HEK293 (cell line): ENCODE measurements at regions not wholly inside any gene's neighbourhood (a gene's known extent, or its start where the extent isn't known, plus 50 kb on each side); places are given as distances from the start of the nearest gene placed in this dataset.

Experiments
- CTCF ChIA-PET: fragments of 350-600 bp; formaldehyde crosslinking; extraction: SDS; loops from one replicate; lab custom pipeline; 2021; ENCODE audit warnings: antibody characterized with exemption; lab: Yijun Ruan, JAX
- POLR2A ChIA-PET: fragments of 300-600 bp; formaldehyde crosslinking; extraction: SDS; loops from one replicate; lab custom pipeline; 2020; ENCODE audit warnings: antibody characterized with exemption, inconsistent platforms; lab: Yijun Ruan, JAX
- H3K27ac ChIP-seq: fragments of 200-500 bp; sonication (Bioruptor generic); 2 replicates; pipeline ENCODE4 v1.5.1; 2014; ENCODE audit warnings: low read depth, low read length, control low read depth, inconsistent platforms; ENCODE audit errors: extremely low read depth
- H3K36me3 ChIP-seq, 2 experiments: fragments of 200-500 bp in 1 of 2; sonication (Bioruptor generic) in 1 of 2; 1 replicate in 1 of 2; 2 replicates in 1 of 2; pipeline ENCODE4 v1.5.1; 2014 to 2017; ENCODE audit warnings: inconsistent platforms in 2 of 2, low read length in 2 of 2; ENCODE audit not compliant: control insufficient read depth in 2 of 2, insufficient read depth in 1 of 2
- H3K4me1 ChIP-seq: fragments of 200-500 bp; sonication (Bioruptor generic); 2 replicates; pipeline ENCODE4 v1.5.1; 2014; ENCODE audit warnings: mild to moderate bottlenecking, low read length, inconsistent platforms; ENCODE audit not compliant: control insufficient read depth, insufficient read depth
- H3K4me3 ChIP-seq: 2 replicates; pipeline ENCODE4 v1.5.1; 2011; ENCODE audit warnings: low read depth, mild to moderate bottlenecking, control low read depth, low read length, moderate library complexity
- H3K9me3 ChIP-seq: fragments of 200-500 bp; sonication (Bioruptor generic); 2 replicates; pipeline ENCODE4 v1.5.1; 2014; ENCODE audit warnings: low read depth, low read length, inconsistent platforms; ENCODE audit not compliant: control insufficient read depth, insufficient read depth
- GLI2 ChIP-seq: fragments of 450-650 bp; formaldehyde crosslinking; IDR thresholded peaks from 2 replicates; pipeline ENCODE4; 2017; ENCODE audit warnings: missing biosample characterization, missing genetic modification characterization, low read depth, borderline replicate concordance
- GLIS1 ChIP-seq: fragments of 450-650 bp; formaldehyde crosslinking; IDR thresholded peaks from 2 replicates; pipeline ENCODE4 v1.5.1; 2016; ENCODE audit warnings: missing biosample characterization, missing genetic modification characterization
- HOXA7 ChIP-seq: sonication (generic); formaldehyde crosslinking; IDR thresholded peaks from 2 replicates; pipeline ENCODE4 v1.8.1; 2022; ENCODE audit warnings: missing genetic modification reagents, borderline replicate concordance
- IKZF3 ChIP-seq: fragments of 450-650 bp; IDR thresholded peaks from 2 replicates; pipeline ENCODE4 v1.5.0; 2018; ENCODE audit warnings: missing biosample characterization, mild to moderate bottlenecking, missing genetic modification characterization, moderate library complexity
- KLF16 ChIP-seq: fragments of 450-650 bp; formaldehyde crosslinking; IDR thresholded peaks from 2 replicates; pipeline ENCODE4 v1.5.1; 2017; ENCODE audit warnings: missing biosample characterization, missing genetic modification characterization
- PRDM2 ChIP-seq: fragments of 450-650 bp; formaldehyde crosslinking; IDR thresholded peaks from 2 replicates; pipeline ENCODE4 v1.5.1; 2016; ENCODE audit warnings: missing biosample characterization, missing genetic modification characterization, borderline replicate concordance
- PRDM6 ChIP-seq: fragments of 450-650 bp; formaldehyde crosslinking; IDR thresholded peaks from 2 replicates; pipeline ENCODE4 v1.5.1; 2017; ENCODE audit warnings: missing biosample characterization, missing genetic modification characterization
- SCRT1 ChIP-seq: fragments of 450-650 bp; formaldehyde crosslinking; IDR thresholded peaks from 2 replicates; pipeline ENCODE4 v1.5.1; 2016; ENCODE audit warnings: missing biosample characterization, missing genetic modification characterization, borderline replicate concordance
- SCRT2 ChIP-seq: fragments of 450-650 bp; formaldehyde crosslinking; IDR thresholded peaks from 2 replicates; pipeline ENCODE4 v1.5.1; 2016; ENCODE audit warnings: missing biosample characterization, missing genetic modification characterization
- SETDB1 ChIP-seq: IDR thresholded peaks from one replicate; pipeline ENCODE4 v1.6.1; 2017; ENCODE audit warnings: mild to moderate bottlenecking, low read length, moderate library complexity, mixed read lengths; ENCODE audit not compliant: insufficient read length
- ZBTB44 ChIP-seq: fragments of 450-650 bp; IDR thresholded peaks from 2 replicates; pipeline ENCODE4 v1.5.1; 2018; ENCODE audit warnings: missing biosample characterization, mild to moderate bottlenecking, missing genetic modification characterization
- ZNF146 ChIP-seq: fragments of 450-650 bp; formaldehyde crosslinking; IDR thresholded peaks from 2 replicates; pipeline ENCODE4 v1.5.1; 2016; ENCODE audit warnings: missing biosample characterization, missing genetic modification characterization
- ZNF19 ChIP-seq: fragments of 450-650 bp; formaldehyde crosslinking; IDR thresholded peaks from 2 replicates; pipeline ENCODE4; 2016; ENCODE audit warnings: missing biosample characterization, missing genetic modification characterization, low read depth
- ZNF391 ChIP-seq: fragments of 450-650 bp; formaldehyde crosslinking; IDR thresholded peaks from 2 replicates; pipeline ENCODE4 v1.5.1; 2016; ENCODE audit warnings: low read depth, missing biosample characterization, missing genetic modification characterization, borderline replicate concordance
- ZNF558 ChIP-seq: fragments of 450-650 bp; formaldehyde crosslinking; IDR thresholded peaks from 2 replicates; pipeline ENCODE4 v1.5.1; 2016; ENCODE audit warnings: missing biosample characterization, missing genetic modification characterization
- ZNF585B ChIP-seq: fragments of 450-650 bp; formaldehyde crosslinking; IDR thresholded peaks from 2 replicates; pipeline ENCODE4 v1.5.1; 2016; ENCODE audit warnings: missing biosample characterization, missing genetic modification characterization
- ZNF664 ChIP-seq: fragments of 450-650 bp; formaldehyde crosslinking; IDR thresholded peaks from 2 replicates; pipeline ENCODE4 v1.5.1; 2016; ENCODE audit warnings: missing biosample characterization, missing genetic modification characterization
- ZNF677 ChIP-seq: fragments of 450-650 bp; IDR thresholded peaks from 2 replicates; pipeline ENCODE4 v1.5.0; 2018; ENCODE audit warnings: missing biosample characterization, mild to moderate bottlenecking, missing genetic modification characterization, moderate library complexity
- ZNF707 ChIP-seq: fragments of 450-650 bp; formaldehyde crosslinking; IDR thresholded peaks from 2 replicates; pipeline ENCODE4 v1.5.1; 2016; ENCODE audit warnings: missing biosample characterization, missing genetic modification characterization
- ZNF830 ChIP-seq: fragments of 450-650 bp; IDR thresholded peaks from 2 replicates; pipeline ENCODE4 v1.5.0; 2018; ENCODE audit warnings: missing biosample characterization, missing genetic modification characterization, low read depth, mild to moderate bottlenecking, moderate library complexity
- ZSCAN4 ChIP-seq: fragments of 450-650 bp; formaldehyde crosslinking; IDR thresholded peaks from 2 replicates; pipeline ENCODE4 v1.5.1; 2017; ENCODE audit warnings: missing biosample characterization, missing genetic modification characterization

- Histone ChIP-seq H3K4me1 (no peaks in the 10 kb centered on the region), H3K27ac (no peak overlapping the region), H3K36me3 (no peaks in the 10 kb centered on the region), H3K4me3 (no peak overlapping the region), H3K9me3 (no peaks in the 10 kb centered on the region)
- ChIA-PET POLR2A (no interaction called here), CTCF (interaction anchor here (0.6 kb wide), 1 partner anchor 346 kb away, joined by 5 read pairs; no protein-coding TSS in a partner anchor)
- TF ChIP-seq ZBTB44 (tag by site-specific recombination) (no peak), ZNF585B (tag by site-specific recombination) (no peak), KLF16 (no peak), ZNF19 (tag by site-specific recombination) (no peak), SCRT1 (no peak), HOXA7 (CRISPR knock-in tag) (no peak), ZNF830 (tag by site-specific recombination) (no peak), ZSCAN4 (no peak)
These were observed 184.2 kb upstream of the HCCS start for GRCh38 chrX:10926891-10927290.

- no peak overlapping the region for H3K27ac ChIP-seq
- TF ChIP-seq SETDB1 (no peak), ZNF677 (tag by site-specific recombination) (no peak), ZNF146 (tag by site-specific recombination) (no peak), ZSCAN4 (no peak), GLIS1 (tag by site-specific recombination) (no peak), ZNF391 (tag by site-specific recombination) (no peak), PRDM6 (tag by site-specific recombination) (no peak), ZNF664 (tag by site-specific recombination) (no peak), IKZF3 (tag by site-specific recombination) (no peak), GLI2 (no peak)
- TF ChIP-seq, all 188 proteins: peak for 0
- POLR2A ChIA-PET = interaction anchor here (0.7 kb wide), 1 partner anchor 8 kb away, joined by 3 read pairs; no protein-coding TSS in a partner anchor
- no peaks in the 10 kb centered on the region for H3K4me1 ChIP-seq
- H3K4me3 ChIP-seq = no peak overlapping the region
- no peaks in the 10 kb centered on the region for H3K36me3 ChIP-seq
- no peaks in the 10 kb centered on the region for H3K9me3 ChIP-seq
- CTCF ChIA-PET = no interaction called here
These were observed 181.4 kb upstream of the HCCS start for GRCh38 chrX:10929747-10930146.

GRCh38 chrX:10930151-10930550 lies 181.0 kb upstream of the HCCS start:
- Histone ChIP-seq H3K27ac (no peak overlapping the region), H3K9me3 (no peaks in the 10 kb centered on the region), H3K36me3 (no peaks in the 10 kb centered on the region), H3K4me3 (no peak overlapping the region), H3K4me1 (no peaks in the 10 kb centered on the region)
- POLR2A ChIA-PET = interaction anchor here (0.7 kb wide), 1 partner anchor 8 kb away, joined by 3 read pairs; no protein-coding TSS in a partner anchor
- CTCF ChIA-PET = no interaction called here
- no peak for TF ChIP-seq PRDM2 (tag by site-specific recombination)
- no peak for TF ChIP-seq SCRT2 (tag by site-specific recombination)
- no peak for TF ChIP-seq ZNF707 (tag by site-specific recombination)
- TF ChIP-seq ZNF558 (tag by site-specific recombination) = no peak
